AG09319 (cell line): ENCODE measurements at regions not wholly inside any gene's neighbourhood (a gene's known extent, or its start where the extent isn't known, plus 50 kb on each side); places are given as distances from the start of the nearest gene placed in this dataset.

Experiments
- DNase-seq: peaks from one replicate; pipeline ENCODE4 v3.0.0-alpha.2; 2010; ENCODE audit warnings: low read depth; ENCODE audit errors: extremely low read depth
- TF ChIP-seq, protein P1 (sequence below): IDR thresholded peaks from 2 replicates; pipeline ENCODE4 v1.5.1; 2011; ENCODE audit warnings: low read depth, mild to moderate bottlenecking, inconsistent platforms, low read length, moderate library complexity

DNA sequence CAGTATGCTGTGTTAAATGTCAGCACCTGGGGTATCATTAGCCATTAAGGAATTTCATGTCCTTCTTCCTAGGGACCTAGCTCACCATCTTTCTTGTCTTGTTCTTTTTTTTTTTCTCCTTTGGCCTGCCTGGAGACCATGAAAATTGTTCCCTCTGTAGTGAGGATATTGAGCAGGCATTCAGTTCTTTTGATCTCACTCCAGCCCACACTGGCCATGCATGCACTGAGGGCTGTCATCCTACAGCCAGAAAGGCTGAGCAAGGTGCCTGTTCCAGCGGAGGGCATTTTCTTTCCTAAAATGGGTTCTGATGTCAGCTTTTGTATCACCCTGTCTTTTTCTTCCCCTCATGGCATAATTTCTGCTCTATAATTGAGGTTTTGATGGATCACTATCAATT is 275.9 kb upstream of the HAND2 start:
- TF ChIP-seq, protein P1, sequence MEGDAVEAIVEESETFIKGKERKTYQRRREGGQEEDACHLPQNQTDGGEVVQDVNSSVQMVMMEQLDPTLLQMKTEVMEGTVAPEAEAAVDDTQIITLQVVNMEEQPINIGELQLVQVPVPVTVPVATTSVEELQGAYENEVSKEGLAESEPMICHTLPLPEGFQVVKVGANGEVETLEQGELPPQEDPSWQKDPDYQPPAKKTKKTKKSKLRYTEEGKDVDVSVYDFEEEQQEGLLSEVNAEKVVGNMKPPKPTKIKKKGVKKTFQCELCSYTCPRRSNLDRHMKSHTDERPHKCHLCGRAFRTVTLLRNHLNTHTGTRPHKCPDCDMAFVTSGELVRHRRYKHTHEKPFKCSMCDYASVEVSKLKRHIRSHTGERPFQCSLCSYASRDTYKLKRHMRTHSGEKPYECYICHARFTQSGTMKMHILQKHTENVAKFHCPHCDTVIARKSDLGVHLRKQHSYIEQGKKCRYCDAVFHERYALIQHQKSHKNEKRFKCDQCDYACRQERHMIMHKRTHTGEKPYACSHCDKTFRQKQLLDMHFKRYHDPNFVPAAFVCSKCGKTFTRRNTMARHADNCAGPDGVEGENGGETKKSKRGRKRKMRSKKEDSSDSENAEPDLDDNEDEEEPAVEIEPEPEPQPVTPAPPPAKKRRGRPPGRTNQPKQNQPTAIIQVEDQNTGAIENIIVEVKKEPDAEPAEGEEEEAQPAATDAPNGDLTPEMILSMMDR = no peak
- DNase-seq = no peak

- TF ChIP-seq, protein P1 = no peak
- no peak for DNase-seq
Measured at GRCh38 chr4:173802662-173803022, 272.6 kb upstream of the HAND2 start.

- DNase-seq = no peak
- TF ChIP-seq, protein P1 = no peak
Measured at GRCh38 chr4:173801876-173802661, 272.0 kb upstream of the HAND2 start.

- TF ChIP-seq, protein P1 = no peak
- no peak for DNase-seq
Measured at GRCh38 chr4:173801361-173801760, 271.3 kb upstream of the HAND2 start.

DNA sequence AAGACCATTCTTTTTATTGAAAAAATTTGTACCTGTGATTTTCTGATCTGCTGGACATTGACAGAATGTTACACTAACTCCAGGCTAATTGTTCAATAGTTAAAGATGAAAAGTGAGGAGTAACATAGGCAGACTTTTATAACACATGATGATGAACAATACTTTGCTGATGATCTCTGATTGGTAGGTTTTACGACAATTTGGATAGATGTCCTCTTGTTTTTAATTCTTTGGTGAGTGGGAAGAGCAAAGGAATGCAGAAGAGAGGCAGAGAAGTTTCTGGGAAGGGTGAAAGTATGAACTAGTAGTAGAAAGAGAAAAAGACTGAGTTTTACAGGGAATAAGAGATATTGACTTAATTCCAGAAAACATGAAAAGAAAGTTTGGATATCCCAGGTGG is 267.3 kb upstream of the HAND2 start:
- TF ChIP-seq, protein P1 = no peak
- DNase-seq = no peak

GRCh38 chr4:173794662-173795061 is 264.6 kb upstream of the HAND2 start:
- TF ChIP-seq, protein P1 = no peak
- no peak for DNase-seq

- no peak for DNase-seq
- TF ChIP-seq, protein P1 = no peak
Measured at GRCh38 chr4:173793937-173794510, 264.0 kb upstream of the HAND2 start.
